Lower leg skin (tissue), 4 donors: ENCODE measurements at regions not wholly inside any gene's neighbourhood (a gene's known extent, or its start where the extent isn't known, plus 50 kb on each side); places are given as distances from the start of the nearest gene placed in this dataset.

Experiments used
- DNase-seq, 2 donors: peaks; one replicate each; pipeline ENCODE4 v3.0.0-alpha.2; 2019; ENCODE audit warnings: low spot score in 2 of 2
- H3K4me3 ChIP-seq: fragments of 200-600 bp; sonication (generic); 2 replicates; pipeline ENCODE4 v1.5.1; 2017; ENCODE audit warnings: mild to moderate bottlenecking, low read depth; ENCODE audit not compliant: poor library complexity, severe bottlenecking
- POLR2A ChIP-seq, 2 donors: fragments of 450-650 bp; IDR thresholded peaks; one replicate each; pipeline ENCODE4 v1.6.1; 2016 to 2017; ENCODE audit warnings: antibody characterized with exemption in 2 of 2, mild to moderate bottlenecking in 1 of 2, moderate library complexity in 1 of 2
- WGBS, 2 donors: methylation state at CpG; one replicate each; pipeline ENCODE4 v1.1.5; 2018; 5-methylcytosine and 5-hydroxymethylcytosine counted together
- intact Hi-C: fragments of 100-400 bp; cut with DNase I; formaldehyde crosslinking; loops from one replicate; pipeline ENCODE4 v1.15.0; 2023; ENCODE audit warnings: low total_unique reads
- TF ChIP-seq, protein P1 (sequence below), 3 donors: fragments of 450-650 bp; IDR thresholded peaks; one replicate each; pipeline ENCODE4 v1.5.1; 2016; ENCODE audit warnings: antibody characterized with exemption in 3 of 3, mild to moderate bottlenecking in 3 of 3, moderate library complexity in 2 of 3

- H3K4me3 ChIP-seq: no peak overlapping the region
- DNase-seq: no peak
- intact Hi-C loops: no loop called here
- TF ChIP-seq POLR2A (IDR thresholded peaks at IDR 0.05): no peak
- TF ChIP-seq, protein P1, sequence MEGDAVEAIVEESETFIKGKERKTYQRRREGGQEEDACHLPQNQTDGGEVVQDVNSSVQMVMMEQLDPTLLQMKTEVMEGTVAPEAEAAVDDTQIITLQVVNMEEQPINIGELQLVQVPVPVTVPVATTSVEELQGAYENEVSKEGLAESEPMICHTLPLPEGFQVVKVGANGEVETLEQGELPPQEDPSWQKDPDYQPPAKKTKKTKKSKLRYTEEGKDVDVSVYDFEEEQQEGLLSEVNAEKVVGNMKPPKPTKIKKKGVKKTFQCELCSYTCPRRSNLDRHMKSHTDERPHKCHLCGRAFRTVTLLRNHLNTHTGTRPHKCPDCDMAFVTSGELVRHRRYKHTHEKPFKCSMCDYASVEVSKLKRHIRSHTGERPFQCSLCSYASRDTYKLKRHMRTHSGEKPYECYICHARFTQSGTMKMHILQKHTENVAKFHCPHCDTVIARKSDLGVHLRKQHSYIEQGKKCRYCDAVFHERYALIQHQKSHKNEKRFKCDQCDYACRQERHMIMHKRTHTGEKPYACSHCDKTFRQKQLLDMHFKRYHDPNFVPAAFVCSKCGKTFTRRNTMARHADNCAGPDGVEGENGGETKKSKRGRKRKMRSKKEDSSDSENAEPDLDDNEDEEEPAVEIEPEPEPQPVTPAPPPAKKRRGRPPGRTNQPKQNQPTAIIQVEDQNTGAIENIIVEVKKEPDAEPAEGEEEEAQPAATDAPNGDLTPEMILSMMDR (IDR thresholded peaks at IDR 0.05): no peak
- 74 to 84% methylated on average over 2 of the region's 2 CpGs for WGBS, 2 donors
These were observed 289.4 kb downstream of the CMPK2 start for GRCh38 chr2:6576302-6576701.

DNA sequence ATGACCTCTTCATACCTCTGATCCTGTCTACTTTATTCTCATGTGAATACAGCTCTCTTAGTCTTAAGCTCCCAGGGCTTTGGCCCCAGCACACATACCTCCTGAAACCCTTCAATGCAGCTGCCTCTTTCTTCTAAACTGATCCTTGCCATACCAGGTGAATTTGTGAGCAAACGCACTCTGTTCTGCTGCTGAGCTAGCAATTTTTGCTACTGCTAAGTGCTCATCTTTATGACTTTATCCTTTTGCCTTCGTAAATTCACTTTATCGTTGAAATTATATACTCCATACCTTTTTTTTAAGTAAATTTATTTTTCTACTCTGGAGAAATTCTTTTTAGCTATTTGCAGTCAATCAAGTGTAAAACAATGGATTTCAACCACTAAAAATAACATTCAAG, 287.7 kb downstream of the CMPK2 start:
- no peak for TF ChIP-seq POLR2A (IDR thresholded peaks at IDR 0.05)
- TF ChIP-seq, protein P1 (IDR thresholded peaks at IDR 0.05): no peak
- DNase-seq: no peak
- intact Hi-C loops: no loop called here
- 85 to 95% methylated on average over 3 of the region's 3 CpGs for WGBS, 2 donors
- H3K4me3 ChIP-seq: no peak overlapping the region

DNA sequence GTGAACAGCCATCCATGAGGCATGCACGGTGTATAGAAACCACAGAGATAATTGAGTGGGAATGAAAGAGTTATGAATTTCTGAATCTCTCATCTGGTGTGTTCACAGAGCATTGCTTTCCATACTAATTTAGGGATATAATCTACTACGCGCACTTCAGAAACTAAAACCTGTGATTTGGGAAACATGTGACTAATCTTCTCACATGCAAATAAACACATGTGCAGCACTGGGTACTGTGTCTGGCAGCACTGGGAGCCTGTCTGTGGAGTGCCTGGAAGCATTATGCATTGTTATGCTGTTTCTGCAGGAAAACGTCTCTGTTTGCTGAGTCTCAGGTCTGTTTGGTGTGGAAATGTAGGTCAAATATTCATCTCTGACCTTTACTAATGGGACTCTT, 287.3 kb downstream of the CMPK2 start:
- H3K4me3 ChIP-seq: no peak overlapping the region
- 52 to 74% methylated on average over 4 of the region's 4 CpGs for WGBS, 2 donors
- no peak for DNase-seq
- intact Hi-C loops: no loop called here
- no peak for TF ChIP-seq POLR2A (IDR thresholded peaks at IDR 0.05)
- TF ChIP-seq, protein P1 (IDR thresholded peaks at IDR 0.05): no peak

DNA sequence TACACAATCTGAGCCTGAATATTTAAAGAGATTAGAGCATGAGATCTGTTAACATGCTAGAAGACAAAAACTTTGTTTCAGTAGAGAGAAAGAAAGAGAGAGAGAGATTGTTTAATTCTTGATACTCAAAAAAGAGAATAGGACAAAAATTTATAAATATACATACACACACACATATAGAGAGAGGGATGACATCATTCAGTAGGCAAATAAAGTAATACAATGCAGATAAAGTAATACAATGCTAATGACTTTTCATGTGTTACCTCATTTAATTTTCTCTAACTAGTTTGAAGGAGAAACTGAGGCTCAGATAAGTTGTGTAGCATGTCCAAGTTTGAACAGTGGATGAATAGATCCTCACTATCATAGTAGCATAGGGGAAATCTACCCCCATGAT, 286.4 kb downstream of the CMPK2 start:
- DNase-seq: no peak
- intact Hi-C loops: no loop called here
- TF ChIP-seq, protein P1 (IDR thresholded peaks at IDR 0.05): no peak
- no peak for TF ChIP-seq POLR2A (IDR thresholded peaks at IDR 0.05)
- H3K4me3 ChIP-seq: no peak overlapping the region

DNA sequence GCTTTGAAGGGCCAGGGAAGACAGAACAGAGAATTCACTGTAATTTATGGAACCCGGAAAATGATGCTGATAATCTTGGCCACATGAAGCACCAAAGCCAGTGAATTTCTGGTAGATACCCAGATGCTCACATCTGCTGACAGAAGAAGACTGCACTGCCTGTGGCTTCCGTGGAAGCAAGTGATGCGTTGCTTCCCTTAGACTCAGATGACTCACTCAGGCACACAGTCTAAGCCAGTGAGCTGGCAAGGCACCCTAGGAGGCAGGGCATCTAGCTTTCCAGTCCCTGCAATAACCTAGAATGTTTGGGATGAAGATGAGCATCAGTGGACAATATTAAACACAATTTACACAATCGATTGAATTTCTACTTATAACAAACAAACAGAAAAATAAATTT, 284.7 kb downstream of the CMPK2 start:
- no peak for DNase-seq
- intact Hi-C loops: no loop called here
- WGBS, 2 donors: 63 to 67% methylated on average over 4 of the region's 4 CpGs
- no peak for TF ChIP-seq POLR2A (IDR thresholded peaks at IDR 0.05)
- H3K4me3 ChIP-seq: no peak overlapping the region

DNA sequence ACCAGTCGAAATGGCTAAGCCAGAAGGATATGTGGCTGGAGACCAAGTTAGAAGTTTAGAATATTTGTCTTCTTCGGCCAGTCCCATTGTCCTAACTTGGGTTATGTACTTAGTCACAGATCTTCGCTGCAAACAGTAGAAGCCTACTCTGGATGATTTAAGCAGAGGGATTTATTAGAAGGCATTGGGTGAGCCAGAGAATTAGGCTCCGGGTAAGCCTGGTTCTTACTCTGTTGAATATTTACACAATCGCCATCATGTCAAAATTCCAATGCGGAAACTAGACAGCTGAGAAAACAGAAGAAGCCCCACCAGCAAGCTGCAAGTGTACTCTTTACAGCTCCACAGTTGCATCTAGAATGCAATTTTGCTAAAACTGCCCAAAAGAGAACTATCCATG, 276.6 kb downstream of the CMPK2 start:
- WGBS, 2 donors: 91 to 92% methylated on average over 6 of the region's 6 CpGs
- H3K4me3 ChIP-seq: no peak overlapping the region
- no peak for DNase-seq
- TF ChIP-seq POLR2A (IDR thresholded peaks at IDR 0.05): no peak
- TF ChIP-seq, protein P1 (IDR thresholded peaks at IDR 0.05): no peak
- intact Hi-C loops: no loop called here
